GM12892 (cell line): ENCODE measurements at regions not wholly inside any gene's neighbourhood (a gene's known extent, or its start where the extent isn't known, plus 50 kb on each side); places are given as distances from the start of the nearest gene placed in this dataset.

Experiments
- POLR2A ChIP-seq: IDR thresholded peaks from 2 replicates; pipeline ENCODE4 v1.6.1; 2011; ENCODE audit warnings: low read depth, low read length, control low read depth
- POLR2AphosphoS5 ChIP-seq: IDR thresholded peaks from 2 replicates; pipeline ENCODE4 v1.6.1; 2011; ENCODE audit warnings: low read depth, low read length, control low read depth
- TAF1 ChIP-seq: IDR thresholded peaks from 2 replicates; pipeline ENCODE4 v1.6.1; 2011; ENCODE audit warnings: low read depth, mild to moderate bottlenecking, control low read depth, low read length, borderline replicate concordance

- TF ChIP-seq POLR2AphosphoS5, result no peak
- TF ChIP-seq POLR2A, result no peak
- TF ChIP-seq TAF1, result no peak
These were observed 136.6 kb downstream of the ENGASE start for GRCh38 chr17:79211061-79211770.
